ENCODE measurements at regions not wholly inside any gene's neighbourhood (a gene's known extent, or its start where the extent isn't known, plus 50 kb on each side); places are given as distances from the start of the nearest gene placed in this dataset.
"Not testable (repeated sequence)": the region's sequence is repeated elsewhere in the genome, so short reads cannot be mapped to it uniquely, and the experiment has no call there.

DNA sequence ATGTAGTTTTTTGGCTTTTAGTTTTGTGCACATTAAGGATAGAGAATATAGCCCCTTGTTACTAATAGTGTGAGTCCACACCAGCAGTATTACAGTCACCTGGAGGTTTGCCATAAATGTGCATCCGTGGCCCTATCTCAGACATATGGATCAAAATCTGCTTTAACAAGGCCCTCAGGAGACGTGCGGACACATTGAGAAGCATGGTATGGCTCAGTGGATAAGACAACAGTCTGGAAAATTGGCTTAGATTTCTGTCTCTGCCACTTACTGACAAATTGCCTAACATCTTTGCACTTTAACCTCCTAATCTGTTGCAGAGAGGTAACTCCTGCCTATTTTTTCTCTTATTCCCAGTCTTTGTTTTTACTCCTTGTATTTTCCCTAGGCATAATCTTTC lies 307.2 kb upstream of the DLGAP1 start:
- TF ChIP-seq, protein P1, sequence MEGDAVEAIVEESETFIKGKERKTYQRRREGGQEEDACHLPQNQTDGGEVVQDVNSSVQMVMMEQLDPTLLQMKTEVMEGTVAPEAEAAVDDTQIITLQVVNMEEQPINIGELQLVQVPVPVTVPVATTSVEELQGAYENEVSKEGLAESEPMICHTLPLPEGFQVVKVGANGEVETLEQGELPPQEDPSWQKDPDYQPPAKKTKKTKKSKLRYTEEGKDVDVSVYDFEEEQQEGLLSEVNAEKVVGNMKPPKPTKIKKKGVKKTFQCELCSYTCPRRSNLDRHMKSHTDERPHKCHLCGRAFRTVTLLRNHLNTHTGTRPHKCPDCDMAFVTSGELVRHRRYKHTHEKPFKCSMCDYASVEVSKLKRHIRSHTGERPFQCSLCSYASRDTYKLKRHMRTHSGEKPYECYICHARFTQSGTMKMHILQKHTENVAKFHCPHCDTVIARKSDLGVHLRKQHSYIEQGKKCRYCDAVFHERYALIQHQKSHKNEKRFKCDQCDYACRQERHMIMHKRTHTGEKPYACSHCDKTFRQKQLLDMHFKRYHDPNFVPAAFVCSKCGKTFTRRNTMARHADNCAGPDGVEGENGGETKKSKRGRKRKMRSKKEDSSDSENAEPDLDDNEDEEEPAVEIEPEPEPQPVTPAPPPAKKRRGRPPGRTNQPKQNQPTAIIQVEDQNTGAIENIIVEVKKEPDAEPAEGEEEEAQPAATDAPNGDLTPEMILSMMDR (IDR thresholded peaks at IDR 0.05; ENCODE audit: insufficient read depth, low read length, missing control alignments), result no peak
- DNase-seq (ENCODE audit: low read depth, low spot score), result no peak
- ChIA-PET POLR2A (no interaction called here), CTCF (no interaction called here)
- no peak overlapping the region for H3K4me3 ChIP-seq (ENCODE audit: low read depth, low read length)

DNA sequence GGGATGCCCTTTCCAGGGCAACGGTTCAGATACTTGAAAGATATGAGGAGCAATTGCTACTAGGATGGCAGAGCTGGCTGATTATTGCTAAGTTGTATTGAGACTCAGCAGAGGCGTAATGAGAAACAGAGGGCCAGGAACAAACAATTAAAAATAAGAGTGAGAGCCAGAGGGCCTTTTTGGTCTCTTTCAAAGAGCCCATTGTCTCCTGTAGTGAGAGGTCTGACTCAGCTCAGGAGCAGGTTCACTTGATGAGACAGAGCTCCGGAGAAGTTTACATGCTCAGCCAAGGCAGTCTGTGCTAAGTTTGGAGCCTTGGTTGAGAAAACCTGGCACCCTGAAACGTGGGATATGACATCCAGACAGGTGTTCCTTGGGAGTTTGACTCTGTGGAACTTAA lies 303.9 kb upstream of the DLGAP1 start:
- POLR2A ChIA-PET, result no interaction called here
- TF ChIP-seq, protein P1 (IDR thresholded peaks at IDR 0.05; ENCODE audit: insufficient read depth, low read length, missing control alignments), result no peak
- CTCF ChIA-PET, result no interaction called here
- no peak for DNase-seq (ENCODE audit: low read depth, low spot score)
- H3K4me3 ChIP-seq (ENCODE audit: low read depth, low read length), result no peak overlapping the region

DNA sequence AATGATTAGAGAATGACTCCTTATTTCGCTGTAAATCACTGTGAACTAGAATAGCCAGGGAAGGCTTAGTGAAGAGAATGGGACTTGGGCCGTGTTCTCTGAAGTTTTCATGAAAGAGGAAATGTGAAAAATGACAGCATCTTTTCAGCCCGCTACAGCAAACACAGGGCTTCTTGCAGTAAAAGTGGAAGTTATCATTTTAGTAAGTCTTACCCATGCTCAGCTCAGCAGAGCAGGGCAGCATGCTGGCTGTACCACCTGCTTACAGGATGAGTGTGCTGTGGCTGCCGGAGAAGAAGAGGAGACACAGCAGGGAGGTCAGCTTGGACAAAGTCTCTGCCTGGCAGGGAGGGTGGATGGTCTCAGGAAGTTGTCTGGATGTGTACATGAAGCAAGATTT lies 300.7 kb upstream of the DLGAP1 start:
- DNase-seq (ENCODE audit: low read depth, low spot score), result no peak
- H3K4me3 ChIP-seq (ENCODE audit: low read depth, low read length), result no peak overlapping the region
- ChIA-PET POLR2A (no interaction called here), CTCF (no interaction called here)
- TF ChIP-seq, protein P1 (IDR thresholded peaks at IDR 0.05; ENCODE audit: insufficient read depth, low read length, missing control alignments), result no peak

DNA sequence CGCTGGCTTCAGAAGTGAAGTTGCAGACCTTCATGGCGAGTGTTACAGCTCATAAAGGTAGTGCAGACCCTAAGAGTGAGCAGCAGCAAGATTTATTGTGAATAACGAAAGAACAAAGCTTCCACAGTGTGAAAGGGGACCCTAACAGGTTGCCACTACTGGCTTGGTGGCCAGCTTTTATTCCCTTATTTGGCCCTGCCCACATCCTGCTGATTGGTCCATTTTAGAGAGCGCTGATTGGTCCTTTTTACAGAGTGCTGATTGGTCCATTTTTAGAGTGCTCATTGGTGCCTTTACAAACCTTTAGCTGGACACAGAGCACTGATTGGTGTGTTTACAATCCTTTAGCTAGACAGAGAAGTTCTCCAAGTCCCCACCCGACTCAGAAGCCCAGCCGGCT lies 298.0 kb upstream of the DLGAP1 start:
- CTCF ChIA-PET, POLR2A ChIA-PET: not testable (repeated sequence)

DNA sequence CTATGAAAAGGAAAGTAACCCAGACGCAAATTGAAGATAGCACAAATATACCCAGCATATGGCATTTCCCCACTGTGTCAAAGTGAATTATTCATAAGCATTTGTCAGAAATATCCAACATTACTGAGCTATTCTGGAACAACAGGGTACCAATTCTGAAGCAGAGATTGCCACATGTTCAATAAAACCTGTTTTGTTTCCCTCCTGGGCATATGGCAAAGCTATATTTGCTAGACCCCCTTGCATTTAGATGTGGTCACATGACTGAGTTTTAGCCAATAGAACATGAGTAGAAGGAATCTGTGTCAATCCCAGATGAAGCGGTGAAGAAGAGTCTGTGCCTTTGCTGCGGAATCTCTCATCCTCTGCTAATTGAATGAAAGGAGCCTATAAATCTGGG lies 296.4 kb upstream of the DLGAP1 start:
- POLR2A ChIA-PET, result no interaction called here
- DNase-seq (ENCODE audit: low read depth, low spot score), result no peak
- CTCF ChIA-PET, result no interaction called here
- TF ChIP-seq, protein P1 (IDR thresholded peaks at IDR 0.05; ENCODE audit: insufficient read depth, low read length, missing control alignments), result no peak
- no peak overlapping the region for H3K4me3 ChIP-seq (ENCODE audit: low read depth, low read length)

More for the DNA sequence above, 298.0 kb upstream of the DLGAP1 start:
- not testable (repeated sequence) for DNase-seq (ENCODE audit: low read depth, low spot score); H3K4me3 ChIP-seq (ENCODE audit: low read depth, low read length)

DNA sequence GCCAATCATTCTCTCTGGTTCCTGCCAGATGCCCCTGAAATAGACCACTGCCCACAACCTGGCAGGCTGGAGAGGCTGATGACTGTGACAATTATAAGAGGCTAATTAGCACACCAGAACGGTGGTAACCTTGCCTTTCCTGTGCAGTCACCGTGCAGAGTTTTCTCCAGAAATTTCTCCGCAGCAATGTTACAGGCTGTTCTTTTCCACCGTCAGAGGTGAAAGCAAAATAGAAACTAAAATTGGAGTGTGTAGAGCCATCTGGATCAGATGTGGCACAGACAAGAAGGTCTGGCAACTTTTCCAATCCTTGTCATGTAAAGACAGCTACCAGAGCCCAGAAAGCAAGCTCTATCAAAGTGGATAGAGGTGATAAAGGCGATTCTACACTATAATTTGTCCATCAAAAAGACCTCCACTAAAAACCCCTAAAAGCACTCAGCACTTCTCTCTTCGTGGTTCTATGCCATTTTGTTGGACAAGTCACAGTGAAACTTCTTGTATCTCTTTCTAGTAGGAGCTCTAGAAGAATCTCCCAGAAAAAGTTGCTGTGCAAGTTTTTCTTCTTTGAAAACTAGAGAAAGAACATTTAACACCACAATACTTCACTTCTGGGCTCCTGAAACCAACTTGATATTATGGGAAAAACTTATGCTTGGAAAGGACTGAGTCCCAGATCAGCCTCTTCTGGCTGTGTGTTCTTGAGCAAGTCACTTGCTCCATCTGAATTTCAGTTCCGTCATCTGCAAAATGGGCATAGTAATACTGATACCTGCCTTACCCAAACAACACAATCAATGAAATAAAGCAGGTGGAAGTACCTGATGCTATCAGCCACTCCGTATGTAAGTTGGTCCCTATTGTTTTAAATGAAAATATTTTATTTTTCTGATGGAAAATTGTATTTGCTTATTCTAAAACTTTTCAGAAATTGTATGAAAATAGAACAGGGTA lies 295.6 kb upstream of the DLGAP1 start:
- DNase-seq (ENCODE audit: low read depth, low spot score), result no peak
- POLR2A ChIA-PET, result no interaction called here
- CTCF ChIA-PET, result no interaction called here

More for the DNA sequence above, 295.6 kb upstream of the DLGAP1 start:
- no peak overlapping the region for H3K4me3 ChIP-seq (ENCODE audit: low read depth, low read length)
- TF ChIP-seq, protein P1 (IDR thresholded peaks at IDR 0.05; ENCODE audit: insufficient read depth, low read length, missing control alignments), result no peak
